GM10266 (cell line): ENCODE measurements at regions not wholly inside any gene's neighbourhood (a gene's known extent, or its start where the extent isn't known, plus 50 kb on each side); places are given as distances from the start of the nearest gene placed in this dataset.
"Not testable (repeated sequence)": the region's sequence is repeated elsewhere in the genome, so short reads cannot be mapped to it uniquely, and the experiment has no call there.

Experiments used
- DNase-seq: peaks from one replicate; pipeline ENCODE4 v3.0.0; 2012; ENCODE audit errors: extremely low spot score
- CTCF ChIP-seq: IDR thresholded peaks from 2 replicates; pipeline ENCODE4 v1.5.1; 2012; ENCODE audit warnings: mild to moderate bottlenecking, low read depth; ENCODE audit not compliant: control insufficient read depth, insufficient read depth; ENCODE audit errors: missing control alignments

GRCh38 chr14:82805892-82806825, 1272.5 kb upstream of the SEL1L start:
- TF ChIP-seq CTCF, result no peak
- DNase-seq, result no peak

GRCh38 chr14:82811246-82811645, 1277.6 kb upstream of the SEL1L start:
- no peak for DNase-seq
- TF ChIP-seq CTCF, result no peak

- DNase-seq, result not testable (repeated sequence)
Measured at GRCh38 chr14:82814339-82814738, 1280.7 kb upstream of the SEL1L start.

GRCh38 chr14:82830596-82830995, 1296.9 kb upstream of the SEL1L start:
- no peak for TF ChIP-seq CTCF
- no peak for DNase-seq

- DNase-seq, result no peak
- no peak for TF ChIP-seq CTCF
Measured at GRCh38 chr14:82836256-82836950, 1302.8 kb upstream of the SEL1L start.

- no peak for DNase-seq
Measured at GRCh38 chr14:82837611-82838140, 1304.0 kb upstream of the SEL1L start.

GRCh38 chr14:82850576-82850975, 1316.9 kb upstream of the SEL1L start:
- DNase-seq, result no peak
- no peak for TF ChIP-seq CTCF

More at GRCh38 chr14:82837611-82838140, 1304.0 kb upstream of the SEL1L start:
- no peak for TF ChIP-seq CTCF
